ENCODE measurements at regions not wholly inside any gene's neighbourhood (a gene's known extent, or its start where the extent isn't known, plus 50 kb on each side); places are given as distances from the start of the nearest gene placed in this dataset.

- no peak for TF ChIP-seq CTCF (conservative IDR thresholded peaks at IDR 0.05 in 1 of 2, IDR thresholded peaks at IDR 0.05 in 1 of 2; ENCODE audit: extremely low read depth in 1 of 2, insufficient read depth in 1 of 2, low read depth in 1 of 2, low read length in 2 of 2)
- TF ChIP-seq EZH2 (IDR thresholded peaks at IDR 0.05; ENCODE audit: borderline replicate concordance, low read length), result no peak
Observed at GRCh38 chr12:4088451-4088850, 185.1 kb upstream of the CCND2 start.
